PC-3 (cell line): ENCODE measurements at regions not wholly inside any gene's neighbourhood (a gene's known extent, or its start where the extent isn't known, plus 50 kb on each side); places are given as distances from the start of the nearest gene placed in this dataset.

Experiments used
- ATAC-seq: fragments of 200-7000 bp; cut with Tn5 transposase; 2 replicates; pipeline ENCODE4 v1.9.1; 2020; ENCODE audit warnings: mild to moderate bottlenecking, moderate library complexity
- BruUV-seq: library from RNA; stranded (reverse); fragments of 400-500 nt; replicated peaks from 2 replicates; lab custom pipeline; 2021; lab: Mats Ljungman, UMichigan
- CTCF ChIA-PET: fragments of 300-600 bp; sonication (Branson Sonifier 250); formaldehyde crosslinking; loops from one replicate; lab custom pipeline; 2022; ENCODE audit warnings: antibody characterized with exemption; lab: Charles Lee
- POLR2A ChIA-PET: fragments of 300-600 bp; sonication (Branson Sonifier 250); formaldehyde crosslinking; loops from one replicate; lab custom pipeline; 2022; ENCODE audit warnings: antibody characterized with exemption; ENCODE audit not compliant: unreplicated experiment; lab: Charles Lee
- DNase-seq: peaks from one replicate; pipeline ENCODE4 v3.0.0-alpha.2; 2015
- H2AFZ ChIP-seq: fragments of 300-600 bp; sonication (generic); 2 replicates; pipeline ENCODE4 v1.6.0; 2016; ENCODE audit warnings: antibody characterized with exemption, low read length
- H3F3A ChIP-seq: fragments of 300-600 bp; sonication (generic); one replicate; pipeline ENCODE4 v1.6.0; 2017; ENCODE audit warnings: antibody characterized with exemption, low read length, control low read depth, mild to moderate bottlenecking; ENCODE audit not compliant: unreplicated experiment
- H3K27ac ChIP-seq: fragments of 300-600 bp; sonication (generic); 2 replicates; pipeline ENCODE4 v1.5.1; 2016; ENCODE audit warnings: mild to moderate bottlenecking, low read length
- H3K27me3 ChIP-seq: fragments of 300-600 bp; sonication (generic); 2 replicates; pipeline ENCODE4 v1.6.1; 2016; ENCODE audit warnings: low read length, mixed read lengths
- H3K36me3 ChIP-seq: fragments of 300-600 bp; sonication (generic); 2 replicates; pipeline ENCODE4 v1.6.1; 2016; ENCODE audit warnings: low read depth, mixed run types, low read length, mixed read lengths
- H3K4me1 ChIP-seq: fragments of 300-600 bp; sonication (generic); 2 replicates; pipeline ENCODE4 v1.5.1; 2016; ENCODE audit warnings: low read length; ENCODE audit not compliant: insufficient read depth
- H3K4me2 ChIP-seq: fragments of 300-600 bp; sonication (generic); 2 replicates; pipeline ENCODE4 v1.6.0; 2016; ENCODE audit warnings: low read length
- H3K4me3 ChIP-seq: fragments of 300-600 bp; sonication (generic); 2 replicates; pipeline ENCODE4 v1.5.1; 2016; ENCODE audit warnings: mild to moderate bottlenecking, low read length, mixed read lengths
- H3K79me2 ChIP-seq: fragments of 300-600 bp; sonication (generic); 2 replicates; pipeline ENCODE4 v1.6.1; 2017; ENCODE audit warnings: low read length, mixed read lengths
- H3K9ac ChIP-seq: fragments of 300-600 bp; sonication (generic); 2 replicates; pipeline ENCODE4 v1.6.0; 2016; ENCODE audit warnings: mild to moderate bottlenecking, low read length
- H3K9me2 ChIP-seq: fragments of 300-600 bp; sonication (generic); replicated peaks from 2 replicates; pipeline ENCODE4 v1.6.1; 2016; ENCODE audit warnings: mixed run types, low read length, mixed read lengths
- H3K9me3 ChIP-seq: fragments of 300-600 bp; sonication (generic); 2 replicates; pipeline ENCODE4 v1.6.1; 2016; ENCODE audit warnings: low read length, mixed read lengths
- H4K20me1 ChIP-seq: fragments of 300-600 bp; sonication (generic); 2 replicates; pipeline ENCODE4 v1.6.1; 2016; ENCODE audit warnings: low read length, mixed read lengths
- EZH2 ChIP-seq: fragments of 300-600 bp; sonication (generic); IDR thresholded peaks from one replicate; pipeline ENCODE4 v1.6.1; 2017; ENCODE audit warnings: antibody characterized with exemption, mild to moderate bottlenecking, low read length; ENCODE audit not compliant: unreplicated experiment
- EZH2phosphoT487 ChIP-seq: fragments of 300-600 bp; sonication (generic); IDR thresholded peaks from 2 replicates; pipeline ENCODE4 v1.6.1; 2018; ENCODE audit warnings: mild to moderate bottlenecking, antibody characterized with exemption, low read length, borderline replicate concordance
- intact Hi-C: fragments of 100-400 bp; cut with micrococcal nuclease; formaldehyde crosslinking; loops from 2 replicates; pipeline ENCODE4 v1.9.0; 2023
- TF ChIP-seq, protein P1 (sequence below): fragments of 300-600 bp; sonication (generic); conservative IDR thresholded peaks from 2 replicates; pipeline ENCODE4 v1.5.1; 2017; ENCODE audit warnings: antibody characterized with exemption, low read depth, mild to moderate bottlenecking, low read length

DNA sequence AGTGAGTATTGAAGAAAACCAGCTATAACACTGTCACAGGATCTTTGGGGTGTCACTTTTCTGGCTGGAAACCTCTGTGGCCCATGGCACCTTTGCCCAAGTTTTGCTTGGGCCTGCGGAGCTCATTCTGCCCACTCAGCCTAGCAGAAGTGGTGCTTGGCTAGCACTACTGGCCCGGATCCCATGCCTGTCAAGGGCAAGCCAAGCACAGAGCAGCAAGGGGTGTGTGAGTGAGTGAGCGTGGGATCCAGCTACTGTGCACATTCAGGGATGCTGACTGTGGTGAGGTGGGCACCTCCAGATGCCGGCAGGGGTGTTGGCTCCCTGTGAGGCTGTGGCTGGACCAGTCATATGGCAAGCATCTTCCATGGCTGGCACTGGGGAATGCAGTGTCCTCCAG is 55.4 kb upstream of the RASGEF1B start:
- Histone ChIP-seq H3K79me2 (no peaks in the 10 kb centered on the region), H3K9ac (no peak overlapping the region), H3K4me3 (no peak overlapping the region), H3K9me3 (no peaks in the 10 kb centered on the region), H3K36me3 (no peaks in the 10 kb centered on the region), H3K4me2 (no peak overlapping the region), H3K4me1 (no peaks in the 10 kb centered on the region), H4K20me1 (no peaks in the 10 kb centered on the region), H3K27ac (no peak overlapping the region), H3K27me3 (0 out of 2 replicates have a peak, but pooled peaks cover 6% of the 10 kb centered on the region), H3K9me2 (no peaks in the 10 kb centered on the region), H3F3A (no peaks in the 10 kb centered on the region), H2AFZ (no peak overlapping the region)
- DNase-seq, result no peak
- ChIA-PET CTCF (no interaction called here), POLR2A (no interaction called here)
- BruUV-seq, result no TSS peak
- no peak for ATAC-seq
- no peak for TF ChIP-seq EZH2
- TF ChIP-seq, protein P1, sequence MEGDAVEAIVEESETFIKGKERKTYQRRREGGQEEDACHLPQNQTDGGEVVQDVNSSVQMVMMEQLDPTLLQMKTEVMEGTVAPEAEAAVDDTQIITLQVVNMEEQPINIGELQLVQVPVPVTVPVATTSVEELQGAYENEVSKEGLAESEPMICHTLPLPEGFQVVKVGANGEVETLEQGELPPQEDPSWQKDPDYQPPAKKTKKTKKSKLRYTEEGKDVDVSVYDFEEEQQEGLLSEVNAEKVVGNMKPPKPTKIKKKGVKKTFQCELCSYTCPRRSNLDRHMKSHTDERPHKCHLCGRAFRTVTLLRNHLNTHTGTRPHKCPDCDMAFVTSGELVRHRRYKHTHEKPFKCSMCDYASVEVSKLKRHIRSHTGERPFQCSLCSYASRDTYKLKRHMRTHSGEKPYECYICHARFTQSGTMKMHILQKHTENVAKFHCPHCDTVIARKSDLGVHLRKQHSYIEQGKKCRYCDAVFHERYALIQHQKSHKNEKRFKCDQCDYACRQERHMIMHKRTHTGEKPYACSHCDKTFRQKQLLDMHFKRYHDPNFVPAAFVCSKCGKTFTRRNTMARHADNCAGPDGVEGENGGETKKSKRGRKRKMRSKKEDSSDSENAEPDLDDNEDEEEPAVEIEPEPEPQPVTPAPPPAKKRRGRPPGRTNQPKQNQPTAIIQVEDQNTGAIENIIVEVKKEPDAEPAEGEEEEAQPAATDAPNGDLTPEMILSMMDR, result no peak
- TF ChIP-seq EZH2phosphoT487, result no peak
- intact Hi-C loops, result no loop called here

DNA sequence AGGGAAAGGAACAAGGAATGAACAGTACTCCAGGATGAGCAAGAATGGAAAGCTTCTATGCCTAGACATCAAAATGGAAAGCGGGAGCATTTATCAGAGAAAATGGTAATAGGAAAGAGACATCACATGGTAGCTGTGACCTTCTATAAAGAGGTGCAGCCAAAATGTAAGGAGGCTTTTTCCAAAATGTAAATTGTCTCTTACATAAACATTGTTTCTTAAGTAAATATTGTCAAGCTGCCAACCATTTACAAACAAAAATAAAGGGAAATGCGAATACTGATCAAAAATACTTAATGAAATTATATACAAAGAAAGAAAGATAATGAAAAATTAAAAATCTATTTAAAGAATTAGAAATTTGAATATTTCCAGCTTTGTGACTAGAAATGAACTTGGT is 55.0 kb upstream of the RASGEF1B start:
- POLR2A ChIA-PET, result no interaction called here
- DNase-seq (no peak), ATAC-seq (no peak)
- Histone ChIP-seq H2AFZ (no peak overlapping the region), H3K9me2 (no peaks in the 10 kb centered on the region), H3K27ac (no peak overlapping the region), H3K9me3 (no peaks in the 10 kb centered on the region), H3K9ac (no peak overlapping the region), H3K4me1 (no peaks in the 10 kb centered on the region), H3K4me2 (no peak overlapping the region), H3K4me3 (no peak overlapping the region), H3K79me2 (no peaks in the 10 kb centered on the region), H3K27me3 (peaks cover 9% of the 10 kb centered on the region; the same call in 1 of the 2 replicates), H3K36me3 (no peaks in the 10 kb centered on the region), H4K20me1 (no peaks in the 10 kb centered on the region), H3F3A (no peaks in the 10 kb centered on the region)
- TF ChIP-seq EZH2phosphoT487 (no peak), EZH2 (no peak)
- TF ChIP-seq, protein P1, result no peak
- CTCF ChIA-PET, result no interaction called here
- BruUV-seq, result no TSS peak
- intact Hi-C loops, result no loop called here

DNA sequence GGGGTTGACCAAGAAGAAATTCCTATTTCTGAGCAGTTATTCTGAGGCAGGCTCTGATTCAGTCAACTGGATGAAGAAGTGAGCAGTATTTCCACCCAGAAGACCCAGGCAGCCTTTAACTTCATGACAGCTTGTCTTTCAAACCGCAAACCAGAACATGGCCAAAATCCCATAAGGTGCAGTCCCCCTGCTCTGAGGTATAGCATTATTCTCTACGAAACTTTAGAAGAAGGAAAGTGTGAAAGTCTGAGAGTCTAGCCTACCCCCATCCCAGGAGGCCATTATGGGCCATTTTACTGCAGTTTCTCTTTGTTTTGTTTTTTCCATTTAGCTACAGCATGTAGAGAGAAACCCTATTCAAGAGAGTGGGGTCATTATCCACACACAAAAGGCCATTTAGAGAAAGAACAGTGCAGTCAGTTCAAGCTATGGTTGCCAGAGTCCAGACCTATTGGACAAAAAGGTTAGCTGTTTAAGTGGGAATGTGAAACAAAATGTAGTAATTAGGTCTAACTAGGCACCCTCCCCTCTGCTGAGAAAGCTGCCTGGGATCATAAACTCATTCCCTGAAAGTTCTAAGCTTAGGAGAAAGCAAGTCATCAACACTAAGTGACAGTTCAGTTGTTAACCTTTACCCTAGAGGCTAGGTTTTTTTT is 52.1 kb upstream of the RASGEF1B start:
- Histone ChIP-seq H3F3A (no peaks in the 10 kb centered on the region), H2AFZ (no peak overlapping the region), H4K20me1 (no peaks in the 10 kb centered on the region), H3K79me2 (no peaks in the 10 kb centered on the region), H3K9me2 (no peaks in the 10 kb centered on the region), H3K4me3 (no peak overlapping the region), H3K27ac (no peak overlapping the region), H3K27me3 (peaks cover 14% of the 10 kb centered on the region; the same call in 1 of the 2 replicates), H3K9me3 (no peaks in the 10 kb centered on the region), H3K4me1 (no peaks in the 10 kb centered on the region), H3K36me3 (no peaks in the 10 kb centered on the region), H3K9ac (no peak overlapping the region), H3K4me2 (no peak overlapping the region)
- DNase-seq (no peak), ATAC-seq (no peak)
- ChIA-PET CTCF (no interaction called here), POLR2A (no interaction called here)
- intact Hi-C loops, result no loop called here
- BruUV-seq, result no TSS peak
- TF ChIP-seq, protein P1, result no peak
- TF ChIP-seq EZH2phosphoT487 (no peak), EZH2 (no peak)
